Activated T-helper 1 cell treated with anti-CD3 and anti-CD28 coated beads, Interleukin-12 subunit alpha, Interleukin-12 subunit beta, Interleukin-2, Interleukin-4 antibody, amounts not matched to agents 30 ng/mL and 10 ng/mL and 1 ng/mL, durations not matched to agents 14 hours and 24 hours and 36 hours (primary cell): ENCODE measurements at regions not wholly inside any gene's neighbourhood (a gene's known extent, or its start where the extent isn't known, plus 50 kb on each side); places are given as distances from the start of the nearest gene placed in this dataset.

Experiments used
- DNase-seq: peaks from one replicate; pipeline ENCODE4 v3.0.0; 2021; ENCODE audit warnings: low spot score
- H3K27ac Mint-ChIP-seq: one replicate; pipeline ENCODE4 v1.8.0; 2021; ENCODE audit warnings: mild to moderate bottlenecking, mixed read lengths
- H3K27me3 Mint-ChIP-seq: one replicate; pipeline ENCODE4 v1.8.0; 2022; ENCODE audit warnings: mild to moderate bottlenecking, moderate library complexity, mixed read lengths; ENCODE audit not compliant: insufficient read depth
- H3K36me3 Mint-ChIP-seq: one replicate; pipeline ENCODE4 v1.8.0; 2021; ENCODE audit warnings: low read depth, mixed read lengths
- H3K4me1 Mint-ChIP-seq: one replicate; pipeline ENCODE4 v1.8.0; 2021; ENCODE audit warnings: low read depth, mixed read lengths
- H3K4me3 Mint-ChIP-seq: one replicate; pipeline ENCODE4 v1.8.0; 2021; ENCODE audit warnings: mild to moderate bottlenecking, moderate library complexity, mixed read lengths
- H3K9me3 Mint-ChIP-seq: one replicate; pipeline ENCODE4 v1.8.0; 2021; ENCODE audit warnings: mixed read lengths
- intact Hi-C: fragments of 100-400 bp; cut with micrococcal nuclease; formaldehyde crosslinking; loops from one replicate; pipeline ENCODE4 v1.15.1; 2024

- Mint-ChIP-seq H3K36me3 (no peaks in the 10 kb centered on the region), H3K27ac (no peak overlapping the region), H3K4me1 (no peaks in the 10 kb centered on the region), H3K9me3 (no peaks in the 10 kb centered on the region), H3K4me3 (no peak overlapping the region), H3K27me3 (peaks cover 35% of the 10 kb centered on the region)
- intact Hi-C loops = no loop called here
- no peak for DNase-seq
Measured at GRCh38 chr10:50988792-50989191, 85.5 kb upstream of the PRKG1 start.

GRCh38 chr10:50990568-50991455 lies 83.5 kb upstream of the PRKG1 start:
- H3K27me3 Mint-ChIP-seq = peaks cover 45% of the 10 kb centered on the region

GRCh38 chr10:50991456-50992355 lies 82.6 kb upstream of the PRKG1 start:
- no peaks in the 10 kb centered on the region for H3K36me3 Mint-ChIP-seq
- peaks cover 51% of the 10 kb centered on the region for H3K27me3 Mint-ChIP-seq
- H3K9me3 Mint-ChIP-seq = no peaks in the 10 kb centered on the region
- DNase-seq = no peak
- no peak overlapping the region for H3K4me3 Mint-ChIP-seq
- intact Hi-C loops = no loop called here
- H3K4me1 Mint-ChIP-seq = no peaks in the 10 kb centered on the region
- H3K27ac Mint-ChIP-seq = no peak overlapping the region

More at GRCh38 chr10:50990568-50991455, 83.5 kb upstream of the PRKG1 start:
- Mint-ChIP-seq H3K4me1 (no peaks in the 10 kb centered on the region), H3K9me3 (no peaks in the 10 kb centered on the region), H3K4me3 (no peak overlapping the region), H3K27ac (no peak overlapping the region), H3K36me3 (no peaks in the 10 kb centered on the region)
- no peak for DNase-seq
- intact Hi-C loops = no loop called here

GRCh38 chr10:50992356-50992901 lies 81.9 kb upstream of the PRKG1 start:
- Mint-ChIP-seq H3K4me1 (no peaks in the 10 kb centered on the region), H3K4me3 (no peak overlapping the region), H3K9me3 (no peaks in the 10 kb centered on the region), H3K27me3 (peaks cover 51% of the 10 kb centered on the region), H3K27ac (no peak overlapping the region), H3K36me3 (no peaks in the 10 kb centered on the region)
- intact Hi-C loops = no loop called here
- DNase-seq = no peak

- no peaks in the 10 kb centered on the region for H3K4me1 Mint-ChIP-seq
- H3K36me3 Mint-ChIP-seq = no peaks in the 10 kb centered on the region
- peaks cover 51% of the 10 kb centered on the region for H3K27me3 Mint-ChIP-seq
- DNase-seq = no peak
- intact Hi-C loops = no loop called here
- H3K4me3 Mint-ChIP-seq = no peak overlapping the region
- H3K27ac Mint-ChIP-seq = no peak overlapping the region
- no peaks in the 10 kb centered on the region for H3K9me3 Mint-ChIP-seq
Measured at GRCh38 chr10:50992972-50993766, 81.1 kb upstream of the PRKG1 start.

GRCh38 chr10:50993771-50994251 lies 80.5 kb upstream of the PRKG1 start:
- Mint-ChIP-seq H3K4me1 (no peaks in the 10 kb centered on the region), H3K27ac (no peak overlapping the region), H3K9me3 (no peaks in the 10 kb centered on the region), H3K4me3 (no peak overlapping the region), H3K27me3 (peaks cover 51% of the 10 kb centered on the region), H3K36me3 (no peaks in the 10 kb centered on the region)
- intact Hi-C loops = no loop called here
- no peak for DNase-seq

- no peak for DNase-seq
- Mint-ChIP-seq H3K27me3 (peaks cover 31% of the 10 kb centered on the region), H3K36me3 (no peaks in the 10 kb centered on the region), H3K27ac (no peak overlapping the region), H3K9me3 (no peaks in the 10 kb centered on the region), H3K4me3 (no peak overlapping the region), H3K4me1 (no peaks in the 10 kb centered on the region)
- intact Hi-C loops = no loop called here
Measured at GRCh38 chr10:50997461-50997860, 76.8 kb upstream of the PRKG1 start.

GRCh38 chr10:50999163-50999562 lies 75.1 kb upstream of the PRKG1 start:
- no peaks in the 10 kb centered on the region for H3K4me1 Mint-ChIP-seq
- H3K4me3 Mint-ChIP-seq = no peak overlapping the region
- H3K27me3 Mint-ChIP-seq = peaks cover 17% of the 10 kb centered on the region
- no peaks in the 10 kb centered on the region for H3K9me3 Mint-ChIP-seq
- intact Hi-C loops = no loop called here
- H3K27ac Mint-ChIP-seq = no peak overlapping the region
- DNase-seq = no peak
- no peaks in the 10 kb centered on the region for H3K36me3 Mint-ChIP-seq

- DNase-seq = no peak
- intact Hi-C loops = no loop called here
- Mint-ChIP-seq H3K4me3 (no peak overlapping the region), H3K36me3 (no peaks in the 10 kb centered on the region), H3K4me1 (no peaks in the 10 kb centered on the region), H3K27ac (no peak overlapping the region), H3K9me3 (no peaks in the 10 kb centered on the region), H3K27me3 (peaks cover 11% of the 10 kb centered on the region)
Measured at GRCh38 chr10:51000164-51000563, 74.1 kb upstream of the PRKG1 start.

- Mint-ChIP-seq H3K4me3 (no peak overlapping the region), H3K9me3 (no peaks in the 10 kb centered on the region), H3K36me3 (no peaks in the 10 kb centered on the region), H3K27me3 (peaks cover 7% of the 10 kb centered on the region), H3K4me1 (no peaks in the 10 kb centered on the region), H3K27ac (no peak overlapping the region)
- intact Hi-C loops = no loop called here
- no peak for DNase-seq
Measured at GRCh38 chr10:51000976-51001375, 73.3 kb upstream of the PRKG1 start.

- H3K4me3 Mint-ChIP-seq = no peak overlapping the region
- H3K27ac Mint-ChIP-seq = no peak overlapping the region
- no peak for DNase-seq
- H3K36me3 Mint-ChIP-seq = no peaks in the 10 kb centered on the region
- intact Hi-C loops = no loop called here
- no peaks in the 10 kb centered on the region for H3K4me1 Mint-ChIP-seq
- no peaks in the 10 kb centered on the region for H3K9me3 Mint-ChIP-seq
- peaks cover 4% of the 10 kb centered on the region for H3K27me3 Mint-ChIP-seq
Measured at GRCh38 chr10:51001587-51001986, 72.7 kb upstream of the PRKG1 start.

- H3K27me3 Mint-ChIP-seq = peaks cover 3% of the 10 kb centered on the region
- intact Hi-C loops = no loop called here
- H3K9me3 Mint-ChIP-seq = no peaks in the 10 kb centered on the region
- H3K36me3 Mint-ChIP-seq = no peaks in the 10 kb centered on the region
- no peak overlapping the region for H3K4me3 Mint-ChIP-seq
- no peaks in the 10 kb centered on the region for H3K4me1 Mint-ChIP-seq
- no peak for DNase-seq
- no peak overlapping the region for H3K27ac Mint-ChIP-seq
Measured at GRCh38 chr10:51002469-51002868, 71.8 kb upstream of the PRKG1 start.
